GM18867 (cell line): ENCODE measurements at regions not wholly inside any gene's neighbourhood (a gene's known extent, or its start where the extent isn't known, plus 50 kb on each side); places are given as distances from the start of the nearest gene placed in this dataset.
A peak's percentile ranks its signal among the peaks of the same experiment; 100 is the strongest.

Source experiments
- ATAC-seq: cut with Tn5 transposase; IDR thresholded peaks from one replicate; pipeline ENCODE4 v1.9.1; 2021; ENCODE audit warnings: mild to moderate bottlenecking, moderate library complexity; ENCODE audit not compliant: unreplicated experiment

DNA sequence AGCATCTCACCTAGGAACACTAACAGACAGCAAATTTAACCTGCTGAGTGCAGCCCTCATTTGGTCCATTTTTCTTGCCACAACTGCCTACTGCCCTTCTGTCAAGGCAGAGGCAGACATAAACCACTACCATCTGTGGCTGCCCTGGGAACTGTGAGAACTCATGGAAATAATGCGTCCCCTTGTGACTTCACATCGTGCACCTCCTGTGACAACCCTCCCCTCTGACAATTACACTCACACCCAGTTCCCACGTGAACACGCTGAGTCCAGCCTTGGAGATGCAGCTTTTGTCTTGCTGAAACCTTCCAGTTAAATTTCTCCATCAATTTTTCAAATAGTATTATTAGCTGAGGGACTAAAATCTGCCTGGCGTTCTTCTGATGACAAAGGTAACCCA lies 193.1 kb upstream of the KLF14 start:
- no peak for ATAC-seq

DNA sequence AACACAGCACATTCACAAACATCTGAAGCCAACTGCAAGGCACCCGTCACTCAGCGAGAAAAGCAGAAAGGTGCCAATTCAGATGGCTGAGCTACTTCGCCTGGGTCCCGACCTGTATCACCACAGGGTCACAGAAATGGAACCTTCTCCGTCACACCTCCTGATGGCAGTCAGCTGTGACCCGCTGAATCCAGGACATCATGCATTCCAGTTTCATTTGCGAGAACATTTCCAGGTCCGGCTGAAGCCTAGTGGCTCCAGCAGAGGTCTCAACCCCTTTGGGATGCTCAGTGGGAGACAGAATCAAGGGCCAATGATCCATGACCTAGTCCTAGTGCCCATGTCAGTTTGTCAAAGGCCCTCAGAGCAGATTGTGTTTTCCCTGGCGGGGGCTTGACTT lies 193.6 kb upstream of the KLF14 start:
- no peak for ATAC-seq

DNA sequence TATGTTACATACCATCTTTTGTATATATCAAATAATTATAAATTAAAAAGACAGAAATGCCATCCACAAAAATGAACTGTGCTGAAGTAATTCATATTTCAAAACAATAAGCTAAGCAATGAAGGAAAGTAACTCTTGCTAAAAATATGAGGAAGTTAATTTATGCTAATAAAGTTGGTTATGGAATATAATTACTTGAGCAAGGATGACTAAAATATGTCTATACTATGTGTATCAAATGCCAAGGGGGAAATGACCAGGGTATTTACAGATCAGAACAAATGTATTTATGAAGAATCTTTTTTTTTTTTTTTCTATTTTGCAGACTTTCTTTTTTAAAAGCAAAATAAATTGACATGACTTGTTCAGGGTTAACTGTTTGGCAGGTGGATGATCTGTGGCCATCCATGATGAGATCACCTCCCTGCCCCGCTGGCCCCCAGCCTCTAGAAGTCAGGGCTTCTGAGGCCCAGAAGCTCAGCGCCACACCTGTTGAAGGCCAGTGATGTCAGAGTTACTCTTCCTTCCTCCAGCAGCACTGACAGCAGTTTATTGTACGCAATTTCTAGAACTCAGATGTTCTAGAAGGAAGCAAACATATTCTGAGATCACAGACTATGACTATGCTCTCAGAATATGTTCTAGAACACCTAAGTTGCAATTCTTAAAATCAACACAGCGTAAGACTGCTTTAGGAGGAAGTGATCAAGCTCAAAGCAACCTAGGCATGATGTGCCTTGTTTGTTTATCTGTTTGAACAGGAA lies 196.1 kb upstream of the KLF14 start:
- ATAC-seq = peak; percentile 34

DNA sequence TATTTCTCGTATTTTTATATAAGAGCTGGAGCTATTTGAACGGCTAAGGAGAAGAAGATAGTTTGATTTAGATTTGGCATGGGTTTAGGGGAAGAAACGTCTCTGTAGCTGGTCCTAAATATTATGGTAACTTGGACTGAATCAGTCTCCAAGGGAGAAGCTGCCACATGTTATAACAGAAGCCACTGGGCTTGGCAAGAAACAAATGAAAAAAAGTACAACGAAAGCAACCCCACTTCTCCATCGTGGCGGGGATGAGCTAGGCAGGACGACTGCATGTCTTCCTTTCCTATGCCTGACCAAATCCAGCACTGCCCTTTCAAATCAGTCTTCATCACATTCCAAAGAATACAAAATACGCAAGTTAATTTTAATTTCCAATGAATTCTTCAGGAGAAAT lies 196.7 kb upstream of the KLF14 start:
- ATAC-seq = no peak

DNA sequence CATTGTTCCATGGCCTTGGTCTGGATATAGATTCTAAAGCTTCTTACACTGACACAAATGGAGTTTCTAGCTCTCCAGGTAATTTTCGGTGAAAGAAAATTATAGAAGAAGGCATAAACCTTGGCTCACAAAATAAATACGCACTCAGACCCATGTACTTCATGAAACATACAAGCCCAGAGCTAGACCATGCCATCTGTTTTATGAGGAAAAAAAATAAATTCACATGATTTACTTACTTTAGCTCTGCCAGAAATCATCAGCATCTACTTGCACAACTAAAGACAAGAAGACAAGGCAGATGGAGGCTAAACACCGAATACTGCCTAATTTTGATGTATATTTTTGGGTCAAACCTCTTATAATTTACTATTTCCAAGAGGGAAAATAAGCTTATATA lies 197.4 kb upstream of the KLF14 start:
- ATAC-seq = no peak

DNA sequence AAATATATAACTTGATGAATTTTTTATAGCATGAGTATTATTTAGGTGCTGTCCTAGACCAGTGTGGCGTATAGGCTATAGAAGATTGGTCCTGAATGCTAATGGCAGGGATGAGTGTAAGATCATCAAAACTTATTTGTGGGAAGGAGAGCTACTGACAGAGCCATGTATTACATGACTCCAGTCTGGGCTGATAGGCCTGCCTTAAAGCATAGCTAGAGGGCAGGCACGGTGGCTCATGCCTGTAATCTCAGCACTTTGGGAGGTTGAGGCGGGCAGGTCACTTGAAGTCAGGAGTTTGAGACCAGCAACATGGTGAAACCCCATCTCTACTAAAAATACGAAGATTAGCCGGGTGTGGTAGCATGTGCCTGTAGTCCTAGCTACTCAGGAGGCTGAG lies 198.1 kb upstream of the KLF14 start:
- no peak for ATAC-seq

DNA sequence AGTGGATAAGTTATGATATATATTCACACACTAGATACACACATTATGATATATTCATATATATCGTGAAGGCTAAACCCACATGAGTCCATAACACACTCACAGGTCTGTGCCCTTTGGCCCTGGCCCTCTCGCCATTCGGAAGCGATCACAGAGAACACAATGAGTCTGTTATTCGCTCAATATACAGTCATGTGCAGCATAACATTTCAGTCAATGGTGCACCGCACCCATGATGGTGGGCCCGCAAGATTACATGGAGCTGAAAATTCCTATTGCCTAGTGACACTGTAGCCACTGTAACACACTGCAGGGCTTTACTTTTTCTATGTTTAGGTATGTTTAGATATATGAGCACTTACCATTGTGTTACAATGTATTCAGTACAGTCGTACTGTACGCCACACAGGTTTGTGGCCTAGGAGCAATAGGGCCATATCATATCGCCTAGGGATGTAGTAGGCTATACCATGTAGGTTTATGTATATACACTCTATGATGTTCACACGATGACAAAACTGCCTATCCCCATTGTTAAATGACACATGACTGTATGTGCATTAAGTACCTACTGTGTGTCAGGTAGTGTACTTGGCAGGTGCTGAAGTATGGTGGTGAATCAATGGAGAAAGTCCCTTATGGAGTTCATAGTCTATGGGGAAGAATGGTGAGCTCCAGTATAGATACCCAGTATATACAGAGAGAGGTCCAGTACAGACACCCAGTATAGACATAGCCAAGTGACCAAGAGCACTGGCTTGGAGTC lies 198.8 kb upstream of the KLF14 start:
- no peak for ATAC-seq

DNA sequence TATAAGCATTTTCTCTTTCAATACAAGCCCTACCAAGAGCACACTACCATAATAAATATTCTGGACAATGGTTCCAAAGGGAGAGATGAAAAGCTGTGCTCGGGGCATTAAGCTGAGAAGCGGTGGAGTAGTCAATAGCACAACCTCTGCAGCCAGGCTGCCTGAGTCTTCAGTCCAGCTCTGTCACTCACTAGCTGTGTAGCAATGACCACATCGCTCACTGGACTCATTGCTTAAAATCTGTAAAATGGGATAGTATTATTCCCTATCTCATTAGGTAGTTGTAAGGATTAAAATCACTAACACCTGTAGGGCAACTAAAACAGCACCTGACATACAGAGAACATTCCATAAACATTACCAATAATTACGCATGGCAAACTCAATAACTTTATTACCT lies 199.9 kb upstream of the KLF14 start:
- ATAC-seq = no peak

DNA sequence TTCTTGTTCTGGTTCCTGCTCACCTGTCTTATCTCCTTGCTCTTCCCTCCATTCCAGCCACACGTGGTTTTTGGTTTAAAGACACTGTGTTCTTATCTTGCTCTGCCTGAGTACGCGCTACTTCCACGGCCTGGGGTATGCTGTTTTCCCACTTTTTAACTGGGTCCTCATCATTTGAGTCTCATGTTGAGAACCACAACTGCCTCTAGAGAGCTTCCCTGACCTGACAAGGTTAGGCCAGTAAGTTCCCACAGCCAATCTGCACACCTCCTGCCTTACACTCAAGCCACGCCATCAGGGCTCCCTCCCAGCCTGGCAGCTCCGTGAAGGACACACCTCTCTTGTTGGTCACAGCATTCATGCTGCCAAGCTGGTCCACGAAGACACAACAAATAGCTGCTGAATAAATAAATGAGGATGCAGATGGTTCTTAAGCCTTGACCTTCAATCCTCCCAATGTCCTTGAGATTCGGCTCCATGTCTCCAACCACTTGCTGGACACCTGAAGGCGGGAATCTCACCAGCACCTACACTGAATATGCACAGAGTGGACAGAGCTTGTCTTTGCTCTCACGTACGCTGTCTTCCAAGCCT lies 201.7 kb upstream of the KLF14 start:
- no peak for ATAC-seq

DNA sequence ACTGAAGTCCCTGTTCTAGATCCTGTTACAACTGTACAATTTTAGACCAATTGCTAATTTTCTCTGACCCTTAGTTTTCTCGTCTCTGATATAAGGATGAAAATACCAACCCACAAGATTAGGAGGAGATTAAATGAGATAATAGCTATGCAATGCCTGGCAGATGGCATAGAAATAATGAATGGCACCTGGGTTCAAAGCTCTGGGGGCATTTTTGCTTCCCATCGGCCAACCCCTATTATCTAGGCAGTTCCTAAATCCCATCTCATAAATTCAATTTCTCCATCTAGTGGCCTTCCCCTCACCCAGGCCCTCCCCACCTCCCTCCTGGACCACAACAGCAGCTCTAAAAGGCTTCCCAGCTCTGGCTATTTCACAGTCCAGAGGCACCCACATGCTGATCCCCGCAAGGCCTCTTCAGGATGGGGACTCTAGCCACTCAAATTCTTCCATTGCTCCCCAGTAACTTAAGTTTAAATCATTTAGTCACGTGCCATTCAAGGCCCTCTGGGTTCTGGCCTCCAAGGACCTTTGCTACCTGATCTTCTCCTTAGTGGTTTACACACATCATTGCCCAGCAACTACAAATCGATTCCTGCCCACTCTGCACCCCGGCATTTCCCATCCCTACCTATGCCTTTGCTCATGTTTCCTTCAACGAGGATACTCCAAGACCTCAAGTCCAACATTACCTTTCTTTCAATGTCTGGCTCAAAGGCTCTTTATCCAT lies 202.4 kb upstream of the KLF14 start:
- ATAC-seq = no peak

DNA sequence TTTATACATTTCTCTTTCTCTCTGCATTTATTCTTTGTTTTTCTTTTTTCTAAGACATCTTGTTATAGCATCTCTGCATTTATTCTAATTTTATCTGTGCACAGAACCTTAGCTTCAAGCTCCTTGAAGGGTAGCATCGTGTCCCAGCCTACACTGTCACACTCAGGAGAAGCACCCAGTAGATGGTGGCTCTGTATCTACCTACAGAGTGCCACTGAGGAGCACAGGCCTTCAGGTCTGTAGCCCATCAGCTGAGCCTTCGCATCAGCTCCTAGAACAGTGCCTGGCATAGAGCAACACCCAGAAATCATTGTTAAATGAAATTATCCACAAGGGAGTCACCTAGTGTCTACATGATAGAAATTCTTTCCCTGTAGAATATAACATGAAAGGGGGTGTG lies 203.0 kb upstream of the KLF14 start:
- ATAC-seq = no peak

DNA sequence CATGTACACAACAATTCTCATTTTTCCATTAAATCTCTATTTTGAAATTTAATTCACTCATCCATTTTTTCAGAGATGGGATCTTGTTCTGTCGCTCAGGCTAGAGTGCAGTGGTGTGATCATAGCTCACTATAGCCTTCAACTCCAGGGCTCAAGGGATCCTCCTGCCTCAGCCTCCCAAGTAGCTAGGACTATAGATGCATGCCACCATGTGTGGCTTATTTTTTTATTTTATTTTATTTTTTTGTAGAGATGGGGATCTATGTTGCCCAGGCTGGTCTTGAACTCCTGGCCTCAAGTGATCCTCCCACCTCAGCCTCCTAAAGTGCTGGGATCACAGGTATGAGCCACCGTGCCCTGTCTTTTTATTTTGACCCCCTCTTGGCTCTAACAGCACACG lies 203.8 kb upstream of the KLF14 start:
- no peak for ATAC-seq

DNA sequence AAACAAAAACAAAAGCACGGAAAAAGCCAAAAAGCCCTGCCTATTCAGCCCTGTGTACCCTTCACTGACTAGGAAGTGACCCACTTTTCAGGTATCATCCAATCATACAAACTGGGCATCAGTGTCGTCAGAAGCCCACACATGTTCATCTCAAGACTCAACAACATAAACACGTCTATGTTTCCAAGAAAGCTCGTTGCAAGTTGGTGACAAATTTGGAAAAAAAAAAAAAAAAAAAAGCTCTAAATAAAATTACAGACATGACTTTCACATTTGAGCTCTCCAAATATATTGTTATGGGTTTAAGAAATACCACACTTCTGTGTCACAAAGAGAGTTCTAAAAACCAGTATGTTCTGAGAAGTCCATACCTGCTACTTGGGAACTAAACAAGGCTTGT lies 204.7 kb upstream of the KLF14 start:
- ATAC-seq = no peak

DNA sequence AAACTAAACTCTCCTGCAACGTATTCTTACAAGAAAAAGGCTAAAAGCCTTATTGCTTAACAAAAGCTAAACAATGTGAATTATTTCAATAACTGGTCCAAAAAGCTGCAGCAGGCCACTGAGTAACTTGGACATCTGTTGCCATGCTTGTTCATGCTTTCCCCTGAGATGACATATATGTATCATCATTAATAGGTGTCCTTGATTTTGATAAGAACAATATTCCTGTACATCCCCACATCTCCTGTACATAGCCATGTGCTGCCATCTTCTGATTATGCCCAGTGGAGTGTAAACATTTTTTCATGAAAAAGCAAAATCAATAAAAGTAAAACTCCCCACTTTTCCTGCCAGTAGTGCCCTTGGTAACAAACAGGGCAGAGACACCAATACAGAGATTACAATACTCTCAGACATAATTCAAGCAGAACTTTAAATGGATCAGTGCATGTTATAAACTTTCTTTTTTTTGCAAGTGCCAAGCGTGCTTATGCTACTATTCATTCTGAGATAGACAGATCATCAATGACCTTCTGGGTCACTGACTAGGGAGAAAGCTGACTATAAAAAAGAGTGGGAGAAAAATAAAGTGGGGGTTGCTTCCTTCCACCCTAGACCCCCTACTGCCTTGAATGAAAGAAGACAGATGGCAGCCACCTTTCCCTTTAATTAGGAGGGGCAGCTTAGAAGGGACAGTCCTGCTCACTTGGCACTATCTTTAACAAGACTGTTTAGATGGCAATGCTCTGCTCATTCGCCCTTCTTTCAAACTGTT lies 205.5 kb upstream of the KLF14 start:
- ATAC-seq = no peak

DNA sequence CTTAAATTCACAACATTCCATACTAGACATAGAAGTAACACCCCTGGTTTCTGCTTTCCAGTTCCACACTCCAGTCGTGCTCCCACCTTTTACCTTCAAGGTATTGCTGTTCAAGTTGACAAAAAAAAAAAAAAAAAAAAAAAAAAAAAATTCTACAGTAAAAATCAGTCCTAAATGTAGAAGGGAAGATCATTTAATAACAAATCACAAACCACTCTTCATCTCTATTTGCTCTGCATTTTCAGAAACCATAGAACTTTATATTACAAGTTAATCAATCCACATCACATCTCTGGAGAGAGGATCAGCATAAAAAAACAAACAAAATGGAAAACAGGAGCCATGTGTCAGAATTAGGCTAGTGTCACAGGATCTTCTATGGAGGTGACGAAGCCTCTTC lies 206.3 kb upstream of the KLF14 start:
- no peak for ATAC-seq

DNA sequence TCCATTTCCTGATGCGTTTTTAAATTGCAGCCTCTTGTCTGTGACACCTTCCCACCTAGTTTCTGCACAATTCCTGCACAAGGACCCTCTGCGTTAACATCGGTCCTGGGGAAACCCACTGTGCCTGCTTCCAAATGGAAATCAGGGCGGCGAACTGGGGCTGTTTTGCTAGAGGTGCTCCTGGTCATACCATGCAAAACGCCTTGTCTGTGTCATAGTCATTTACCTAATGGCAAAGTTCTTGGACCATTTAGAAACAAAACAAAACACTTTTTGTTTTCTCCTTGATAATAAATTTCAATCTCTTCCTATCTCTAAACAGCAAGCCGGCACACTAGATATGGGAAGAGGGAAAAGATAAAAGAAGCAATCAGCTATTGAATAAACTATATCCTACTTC lies 206.9 kb upstream of the KLF14 start:
- no peak for ATAC-seq

DNA sequence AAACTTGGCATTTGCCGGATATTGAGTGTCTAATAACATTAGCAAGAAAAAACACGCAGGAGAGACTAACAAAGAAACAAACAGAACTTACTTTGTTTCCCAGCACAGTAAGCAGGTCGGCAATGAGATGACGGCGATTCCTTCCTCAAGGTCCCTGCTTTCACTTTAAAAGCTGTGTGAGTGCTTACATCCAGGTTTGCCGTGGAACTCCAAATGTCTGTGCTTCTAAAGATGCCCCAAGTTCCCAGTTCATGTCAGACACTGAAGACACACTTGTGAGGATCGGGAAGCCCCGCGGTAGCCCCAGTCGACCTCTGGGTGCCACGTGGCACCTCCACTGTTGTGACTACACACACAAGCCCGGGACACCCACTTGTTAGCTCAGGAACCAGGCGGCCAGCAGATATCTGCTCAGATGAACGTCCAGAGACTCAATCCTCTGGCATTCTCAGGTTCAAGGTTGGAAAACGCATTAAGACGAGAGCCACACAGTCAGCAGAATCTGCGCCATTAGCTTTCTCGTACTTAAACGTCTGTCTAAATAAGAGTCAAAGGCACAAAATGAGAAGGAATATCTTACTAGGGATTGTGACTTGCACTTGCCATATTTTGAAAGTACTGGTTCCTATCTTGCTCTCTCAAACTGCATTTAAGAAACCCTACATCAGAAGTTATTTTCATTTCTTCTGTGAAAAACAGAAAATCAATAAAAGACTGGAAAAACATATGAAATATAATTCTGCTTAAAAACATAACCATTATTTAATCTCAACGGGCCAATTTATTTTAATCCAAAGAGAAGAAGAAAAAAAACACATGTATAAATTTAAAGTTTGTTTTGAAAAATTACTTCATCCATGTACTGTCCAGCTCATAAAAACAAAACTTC lies 207.6 kb upstream of the KLF14 start:
- no peak for ATAC-seq

DNA sequence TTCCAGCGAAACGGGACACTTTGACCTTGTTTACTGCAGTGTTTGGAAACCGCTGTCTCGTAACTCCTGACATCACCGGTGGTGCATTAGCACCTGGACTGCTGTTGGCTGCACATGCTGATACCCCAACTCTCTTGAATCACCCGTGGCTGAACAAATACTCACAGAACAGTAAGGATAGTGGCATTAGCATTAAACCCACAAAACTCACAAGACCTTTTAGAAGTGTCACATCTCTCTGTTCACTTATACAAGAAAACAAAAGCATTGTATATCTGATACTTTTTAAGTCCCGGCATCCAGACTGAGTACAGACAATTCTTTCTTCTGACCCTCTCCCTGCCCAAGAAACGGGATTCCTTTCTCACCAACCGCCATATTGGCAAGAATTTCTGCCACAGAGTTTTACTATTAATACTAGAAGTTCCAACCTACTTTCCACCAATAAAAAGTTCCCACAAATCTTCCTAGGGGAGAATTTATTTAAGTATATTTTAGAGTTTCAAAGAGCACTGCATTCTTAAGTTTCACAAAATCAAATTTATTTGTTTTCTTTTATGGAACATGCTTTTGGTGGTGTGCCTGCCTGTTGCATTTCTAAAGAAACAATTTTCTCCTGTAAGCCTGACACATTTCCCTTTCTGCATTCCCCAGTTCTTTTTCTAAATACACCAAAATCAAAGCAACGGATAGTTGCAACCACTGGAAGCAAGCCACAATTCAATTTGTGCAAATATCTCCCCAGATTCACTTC lies 208.4 kb upstream of the KLF14 start:
- no peak for ATAC-seq

DNA sequence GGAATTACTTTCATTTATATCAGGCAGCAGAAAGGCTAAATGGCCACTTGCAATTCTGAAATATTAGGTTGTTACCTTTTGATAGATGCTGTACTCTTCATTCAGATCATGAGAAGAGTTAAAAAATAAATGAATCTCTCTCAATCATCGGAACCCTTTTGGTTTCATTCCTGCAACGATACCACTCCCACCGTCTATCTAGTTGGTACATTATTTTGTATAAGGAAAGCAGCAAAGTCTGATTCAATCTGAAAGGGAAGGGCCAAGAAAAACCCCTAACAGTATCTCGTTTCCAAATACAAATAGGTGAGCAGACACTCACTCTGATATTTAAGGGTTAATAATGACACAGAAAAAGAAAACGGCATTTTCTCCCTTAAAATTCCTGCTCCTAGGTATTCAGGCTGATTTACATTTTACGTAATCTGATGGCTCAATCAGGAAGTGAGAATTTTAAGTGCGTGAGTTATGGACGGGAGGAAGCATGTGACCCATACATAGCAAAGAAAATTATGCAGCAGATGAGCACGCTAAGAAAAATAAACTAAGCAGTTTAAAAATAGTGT lies 209.4 kb upstream of the KLF14 start:
- ATAC-seq = no peak
